ENCODE measurements at regions not wholly inside any gene's neighbourhood (a gene's known extent, or its start where the extent isn't known, plus 50 kb on each side); places are given as distances from the start of the nearest gene placed in this dataset.

- intact Hi-C loops (cut with DNase I) = loop anchor here in 1 of 10 donors (5.0 kb wide), 1 partner anchor 1568 kb away; no protein-coding TSS in a partner anchor
- no peak overlapping the region for H3K27ac ChIP-seq
- no peak for DNase-seq
Measured at GRCh38 chr6:142644866-142645265, 300.1 kb downstream of the HIVEP2 start.

GRCh38 chr6:142645663-142646062 is 299.3 kb downstream of the HIVEP2 start:
- WGBS, 2 donors = 91 to 96% methylated on average over 2 of the region's 2 CpGs
- TF ChIP-seq, protein P1, sequence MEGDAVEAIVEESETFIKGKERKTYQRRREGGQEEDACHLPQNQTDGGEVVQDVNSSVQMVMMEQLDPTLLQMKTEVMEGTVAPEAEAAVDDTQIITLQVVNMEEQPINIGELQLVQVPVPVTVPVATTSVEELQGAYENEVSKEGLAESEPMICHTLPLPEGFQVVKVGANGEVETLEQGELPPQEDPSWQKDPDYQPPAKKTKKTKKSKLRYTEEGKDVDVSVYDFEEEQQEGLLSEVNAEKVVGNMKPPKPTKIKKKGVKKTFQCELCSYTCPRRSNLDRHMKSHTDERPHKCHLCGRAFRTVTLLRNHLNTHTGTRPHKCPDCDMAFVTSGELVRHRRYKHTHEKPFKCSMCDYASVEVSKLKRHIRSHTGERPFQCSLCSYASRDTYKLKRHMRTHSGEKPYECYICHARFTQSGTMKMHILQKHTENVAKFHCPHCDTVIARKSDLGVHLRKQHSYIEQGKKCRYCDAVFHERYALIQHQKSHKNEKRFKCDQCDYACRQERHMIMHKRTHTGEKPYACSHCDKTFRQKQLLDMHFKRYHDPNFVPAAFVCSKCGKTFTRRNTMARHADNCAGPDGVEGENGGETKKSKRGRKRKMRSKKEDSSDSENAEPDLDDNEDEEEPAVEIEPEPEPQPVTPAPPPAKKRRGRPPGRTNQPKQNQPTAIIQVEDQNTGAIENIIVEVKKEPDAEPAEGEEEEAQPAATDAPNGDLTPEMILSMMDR (IDR thresholded peaks at IDR 0.05) = no peak

More at GRCh38 chr6:142644866-142645265, 300.1 kb downstream of the HIVEP2 start:
- no peak overlapping the region for H3K4me3 ChIP-seq
- 73 to 77% methylated on average over 3 of the region's 3 CpGs for WGBS, 2 donors
- ATAC-seq = no peak
- peaks cover 0 to 24% (median 3%) of the 10 kb centered on the region in 7 donors for H3K27me3 ChIP-seq
- TF ChIP-seq, protein P1 (IDR thresholded peaks at IDR 0.05) = no peak
- peaks cover 0 to 6% (median 0%) of the 10 kb centered on the region in 11 donors for H3K9me3 ChIP-seq
- H3K4me1 ChIP-seq = no peaks in the 10 kb centered on the region
- H3K36me3 ChIP-seq = no peaks in the 10 kb centered on the region

DNA sequence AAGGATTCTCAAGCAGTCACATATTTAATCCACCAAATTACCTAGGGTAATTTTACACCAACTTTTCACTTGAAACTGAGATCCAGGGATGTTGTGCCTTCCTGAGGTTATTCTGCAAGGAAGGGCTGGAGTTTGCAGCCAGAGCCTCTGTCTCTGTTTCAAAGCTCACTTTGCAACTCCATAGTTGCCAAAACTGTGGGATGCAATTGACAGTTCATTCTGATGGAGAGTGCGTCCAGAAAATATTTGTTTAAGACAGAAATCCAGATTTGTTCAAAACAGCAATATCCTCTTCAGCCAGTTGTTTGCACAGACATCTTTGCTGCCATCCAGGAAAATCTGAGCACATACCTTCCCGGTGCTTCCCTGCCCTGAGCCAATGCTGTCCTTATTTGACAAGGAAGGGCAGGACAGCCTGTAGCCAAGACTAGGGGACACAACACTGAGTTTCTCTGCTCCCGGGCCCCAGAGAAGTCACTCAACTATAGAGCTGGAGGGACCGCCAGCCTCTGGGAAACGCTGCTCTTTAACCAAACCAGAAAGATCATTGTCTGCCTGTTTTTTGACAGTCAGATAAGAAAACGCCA is 297.4 kb downstream of the HIVEP2 start:
- WGBS, 2 donors = 24 to 30% methylated on average over 6 of the region's 6 CpGs
- Histone ChIP-seq H3K4me3 (no peak overlapping the region), H3K4me1 (no peaks in the 10 kb centered on the region), H3K36me3 (no peaks in the 10 kb centered on the region), H3K27me3 (peaks cover 0 to 30% (median 3%) of the 10 kb centered on the region in 7 donors), H3K27ac (no peak overlapping the region), H3K9me3 (peaks cover 0 to 3% (median 0%) of the 10 kb centered on the region in 11 donors)
- TF ChIP-seq, protein P1 (IDR thresholded peaks at IDR 0.05) = no peak
- DNase-seq = no peak
- ATAC-seq = no peak
- intact Hi-C loops (cut with DNase I) = no loop called here

More at GRCh38 chr6:142645663-142646062, 299.3 kb downstream of the HIVEP2 start:
- H3K27ac ChIP-seq = no peak overlapping the region
- no peaks in the 10 kb centered on the region for H3K36me3 ChIP-seq
- no peaks in the 10 kb centered on the region for H3K4me1 ChIP-seq
- peaks cover 0 to 6% (median 0%) of the 10 kb centered on the region in 11 donors for H3K9me3 ChIP-seq
- DNase-seq (no peak), ATAC-seq (no peak)
- intact Hi-C loops (cut with DNase I) = no loop called here
- H3K4me3 ChIP-seq = no peak overlapping the region
- peaks cover 0 to 24% (median 3%) of the 10 kb centered on the region in 7 donors for H3K27me3 ChIP-seq

DNA sequence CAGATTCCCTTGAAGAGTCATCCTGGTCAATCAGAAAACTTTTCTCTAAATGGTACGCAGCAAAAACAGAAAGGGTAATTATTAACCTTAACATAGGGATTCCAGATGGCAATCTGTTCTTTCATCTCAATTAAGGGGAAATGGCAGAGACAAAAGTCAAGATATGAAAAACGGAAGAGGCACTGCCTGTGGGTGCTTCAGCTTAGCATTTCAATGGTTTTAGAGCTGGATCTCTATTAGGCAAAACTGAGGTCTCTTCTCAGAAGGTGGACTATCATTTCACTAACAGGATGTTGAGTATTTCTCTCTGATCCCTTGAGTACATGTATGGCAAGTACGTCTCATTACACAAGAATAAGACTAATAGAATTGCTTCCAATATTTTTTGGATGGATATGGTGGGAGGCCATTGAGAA is 296.9 kb downstream of the HIVEP2 start:
- Histone ChIP-seq H3K9me3 (no peaks in the 10 kb centered on the region), H3K36me3 (no peaks in the 10 kb centered on the region), H3K27me3 (peaks cover 0 to 30% (median 3%) of the 10 kb centered on the region in 7 donors), H3K4me1 (no peaks in the 10 kb centered on the region), H3K27ac (no peak overlapping the region), H3K4me3 (no peak overlapping the region)
- WGBS, 2 donors = 18 to 26% methylated on average over 3 of the region's 3 CpGs
- ATAC-seq (peak in 1 of 8 donors; percentile 29), DNase-seq (no peak)
- TF ChIP-seq, protein P1 (IDR thresholded peaks at IDR 0.05) = no peak
- intact Hi-C loops (cut with DNase I) = no loop called here
